Mesenchymal stem cell (in vitro differentiated cells and primary cell): ENCODE measurements at regions not wholly inside any gene's neighbourhood (a gene's known extent, or its start where the extent isn't known, plus 50 kb on each side); places are given as distances from the start of the nearest gene placed in this dataset.

ENCODE experiments used
- DNase-seq: peaks from one replicate; pipeline ENCODE4 v3.0.0-alpha.2; 2013
- H2AFZ ChIP-seq: one replicate; pipeline ENCODE4 v1.6.1; 2013; ENCODE audit warnings: low read depth, mild to moderate bottlenecking, control low read depth, inconsistent platforms, low read length, moderate library complexity
- H2AK5ac ChIP-seq: 2 replicates; pipeline ENCODE4 v1.6.1; 2013; ENCODE audit warnings: low read length, moderate library complexity, mild to moderate bottlenecking, inconsistent platforms; ENCODE audit not compliant: severe bottlenecking
- H2BK120ac ChIP-seq: one replicate; pipeline ENCODE4 v1.6.1; 2013; ENCODE audit warnings: low read depth, mild to moderate bottlenecking, inconsistent platforms, low read length, moderate library complexity
- H2BK12ac ChIP-seq, 2 experiments: one replicate each; pipeline ENCODE4 v1.6.1; 2013; ENCODE audit warnings: inconsistent platforms in 2 of 2, low read length in 2 of 2, mild to moderate bottlenecking in 2 of 2, moderate library complexity in 2 of 2, control low read depth in 1 of 2
- H2BK15ac ChIP-seq: one replicate; pipeline ENCODE4 v1.6.1; 2013; ENCODE audit warnings: mild to moderate bottlenecking, low read depth, inconsistent platforms; ENCODE audit not compliant: poor library complexity, severe bottlenecking
- H2BK5ac ChIP-seq: 2 replicates; pipeline ENCODE4 v1.6.1; 2013; ENCODE audit warnings: low read depth, mild to moderate bottlenecking, low read length, control low read depth, inconsistent platforms; ENCODE audit not compliant: poor library complexity, severe bottlenecking
- H3K14ac ChIP-seq, 2 experiments: one replicate each; pipeline ENCODE4 v1.6.1; 2013; ENCODE audit warnings: inconsistent platforms in 2 of 2, low read length in 2 of 2, control low read depth in 1 of 2, mild to moderate bottlenecking in 1 of 2, moderate library complexity in 1 of 2
- H3K18ac ChIP-seq, 2 experiments: one replicate each; pipeline ENCODE4 v1.6.1; 2013; ENCODE audit warnings: inconsistent platforms in 2 of 2, low read length in 2 of 2, control low read depth in 1 of 2, low read depth in 1 of 2, mild to moderate bottlenecking in 1 of 2
- H3K23ac ChIP-seq, 2 experiments: one replicate each; pipeline ENCODE4 v1.6.1; 2013; ENCODE audit warnings: inconsistent platforms in 2 of 2, low read length in 2 of 2, mild to moderate bottlenecking in 2 of 2, moderate library complexity in 2 of 2, control low read depth in 1 of 2
- H3K27ac ChIP-seq: 2 replicates; pipeline ENCODE4 v1.5.1; 2013; ENCODE audit warnings: mild to moderate bottlenecking, moderate library complexity, low read length, control low read depth, inconsistent platforms; ENCODE audit not compliant: poor library complexity, severe bottlenecking
- H3K27me3 ChIP-seq, 2 experiments: 2 replicates each; pipeline versions ENCODE4 v1.6.1 to v1.7.0; 2013; ENCODE audit warnings: low read length in 2 of 2, mild to moderate bottlenecking in 2 of 2, moderate library complexity in 2 of 2, control low read depth in 1 of 2, inconsistent platforms in 1 of 2; ENCODE audit not compliant: control insufficient read depth in 1 of 2, insufficient read depth in 1 of 2
- H3K36me3 ChIP-seq, 2 experiments: 2 replicates each; pipeline versions ENCODE4 v1.6.1 to v1.7.0; 2013; ENCODE audit warnings: low read length in 2 of 2, control low read depth in 1 of 2, inconsistent platforms in 1 of 2, low read depth in 1 of 2, mild to moderate bottlenecking in 1 of 2; ENCODE audit not compliant: insufficient read depth in 2 of 2, control insufficient read depth in 1 of 2
- H3K4ac ChIP-seq, 2 experiments: one replicate each; pipeline ENCODE4 v1.6.1; 2013; ENCODE audit warnings: inconsistent platforms in 2 of 2, low read length in 2 of 2, mild to moderate bottlenecking in 2 of 2, moderate library complexity in 2 of 2, control low read depth in 1 of 2, low read depth in 1 of 2
- H3K4me1 ChIP-seq: 2 replicates; pipeline ENCODE4 v1.6.1; 2013; ENCODE audit warnings: low read depth, low read length, control low read depth; ENCODE audit not compliant: control insufficient read depth, insufficient read depth
- H3K4me2 ChIP-seq: 2 replicates; pipeline ENCODE4 v1.6.1; 2013; ENCODE audit warnings: low read length, mild to moderate bottlenecking, inconsistent platforms; ENCODE audit not compliant: poor library complexity, severe bottlenecking
- H3K4me3 ChIP-seq, 2 experiments: 2 replicates each; pipeline versions ENCODE4 v1.5.1 to v1.7.0; 2013; ENCODE audit warnings: low read length in 2 of 2, mild to moderate bottlenecking in 2 of 2, control low read depth in 1 of 2, low read depth in 1 of 2; ENCODE audit not compliant: insufficient read depth in 1 of 2
- H3K79me1 ChIP-seq: replicated peaks from 2 replicates; pipeline ENCODE4 v1.6.1; 2013; ENCODE audit warnings: mild to moderate bottlenecking, control low read depth, low read length, inconsistent platforms; ENCODE audit not compliant: poor library complexity, severe bottlenecking
- H3K9ac ChIP-seq: 2 replicates; pipeline ENCODE4 v1.7.0; 2013; ENCODE audit warnings: mild to moderate bottlenecking, low read length, moderate library complexity
- H3K9me3 ChIP-seq: 2 replicates; pipeline ENCODE4 v1.7.0; 2013; ENCODE audit warnings: mild to moderate bottlenecking, low read length; ENCODE audit not compliant: control insufficient read depth
- H4K8ac ChIP-seq: one replicate; pipeline ENCODE4 v1.6.1; 2013; ENCODE audit warnings: inconsistent platforms, mild to moderate bottlenecking, low read length, moderate library complexity
- H4K91ac ChIP-seq: one replicate; pipeline ENCODE4 v1.6.1; 2013; ENCODE audit warnings: mild to moderate bottlenecking, low read length, inconsistent platforms
- WGBS: methylation state at CpG from one replicate; pipeline ENCODE4 v1.1.7; 2013; ENCODE audit warnings: mixed read lengths; 5-methylcytosine and 5-hydroxymethylcytosine counted together

DNA sequence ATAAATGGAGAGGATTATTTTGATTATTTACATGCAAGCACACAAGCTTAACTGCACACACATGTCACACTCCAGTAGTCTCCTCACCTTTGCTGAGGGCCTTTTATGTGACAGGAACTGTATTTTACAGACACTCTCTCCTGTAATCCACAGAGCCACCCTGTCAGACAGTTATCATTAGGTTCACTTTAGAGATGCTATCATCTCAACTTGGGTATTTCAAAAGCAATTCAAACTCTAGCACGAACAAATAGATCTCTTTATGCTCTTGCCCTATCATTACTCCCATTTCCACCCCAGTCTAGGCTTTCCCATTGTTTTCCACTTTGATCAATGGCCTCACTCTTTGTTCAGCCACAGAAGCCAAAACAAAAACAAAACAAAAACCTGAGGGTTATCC is 281.2 kb upstream of the EPHA4 start:
- Histone ChIP-seq H3K9ac (no peak overlapping the region), H3K27ac (no peak overlapping the region), H3K4me1 (peaks cover 3% of the 10 kb centered on the region), H3K4me3 (no peak overlapping the region), H3K27me3 (no peaks in the 10 kb centered on the region), H4K91ac (no peak overlapping the region), H3K23ac (no peak overlapping the region), H3K9me3 (no peaks in the 10 kb centered on the region), H2AFZ (no peak overlapping the region), H2BK15ac (no peak overlapping the region), H3K14ac (no peak overlapping the region), H3K36me3 (no peaks in the 10 kb centered on the region), H3K4ac (no peak overlapping the region), H3K18ac (no peak overlapping the region), H2BK12ac (no peak overlapping the region), H2BK120ac (no peak overlapping the region), H2BK5ac (no peak overlapping the region), H3K79me1 (no peaks in the 10 kb centered on the region), H4K8ac (no peak overlapping the region), H2AK5ac (no peak overlapping the region), H3K4me2 (no peak overlapping the region)
- DNase-seq: no peak
- WGBS: 8% methylated on average over 1 of the region's 1 CpG

GRCh38 chr2:221851531-221852045 is 279.5 kb upstream of the EPHA4 start:
- WGBS: 100% methylated on average over 2 of the region's 2 CpGs
- no peak overlapping the region for H3K4ac ChIP-seq
- H3K4me3 ChIP-seq: no peak overlapping the region
- H2BK120ac ChIP-seq: no peak overlapping the region
- no peak overlapping the region for H3K23ac ChIP-seq
- no peaks in the 10 kb centered on the region for H3K27me3 ChIP-seq
- no peak overlapping the region for H2BK15ac ChIP-seq
- no peak overlapping the region for H3K14ac ChIP-seq
- no peak for DNase-seq
- no peak overlapping the region for H3K27ac ChIP-seq
- H3K9ac ChIP-seq: no peak overlapping the region
- H3K4me2 ChIP-seq: no peak overlapping the region
- no peak overlapping the region for H2AK5ac ChIP-seq
- H4K8ac ChIP-seq: no peak overlapping the region
- H3K79me1 ChIP-seq: no peaks in the 10 kb centered on the region
- no peak overlapping the region for H4K91ac ChIP-seq
- H3K36me3 ChIP-seq: no peaks in the 10 kb centered on the region
- H2BK12ac ChIP-seq: no peak overlapping the region
- no peak overlapping the region for H2BK5ac ChIP-seq
- H3K18ac ChIP-seq: no peak overlapping the region
- H3K4me1 ChIP-seq: peaks cover 3% of the 10 kb centered on the region
- no peak overlapping the region for H2AFZ ChIP-seq
- H3K9me3 ChIP-seq: no peaks in the 10 kb centered on the region

GRCh38 chr2:221850076-221850475 is 278.0 kb upstream of the EPHA4 start:
- DNase-seq: no peak
- Histone ChIP-seq H3K27me3 (no peaks in the 10 kb centered on the region), H2BK5ac (no peak overlapping the region), H3K23ac (no peak overlapping the region), H3K4me2 (no peak overlapping the region), H3K14ac (no peak overlapping the region), H2BK120ac (no peak overlapping the region), H2BK15ac (no peak overlapping the region), H3K79me1 (no peaks in the 10 kb centered on the region), H3K4me3 (no peak overlapping the region), H2AFZ (no peak overlapping the region), H3K4me1 (peaks cover 3% of the 10 kb centered on the region), H2AK5ac (no peak overlapping the region), H3K4ac (no peak overlapping the region), H4K8ac (no peak overlapping the region), H3K36me3 (no peaks in the 10 kb centered on the region), H3K27ac (no peak overlapping the region), H4K91ac (no peak overlapping the region), H2BK12ac (no peak overlapping the region), H3K9ac (no peak overlapping the region), H3K18ac (no peak overlapping the region), H3K9me3 (no peaks in the 10 kb centered on the region)
- 64% methylated on average over 3 of the region's 3 CpGs for WGBS

DNA sequence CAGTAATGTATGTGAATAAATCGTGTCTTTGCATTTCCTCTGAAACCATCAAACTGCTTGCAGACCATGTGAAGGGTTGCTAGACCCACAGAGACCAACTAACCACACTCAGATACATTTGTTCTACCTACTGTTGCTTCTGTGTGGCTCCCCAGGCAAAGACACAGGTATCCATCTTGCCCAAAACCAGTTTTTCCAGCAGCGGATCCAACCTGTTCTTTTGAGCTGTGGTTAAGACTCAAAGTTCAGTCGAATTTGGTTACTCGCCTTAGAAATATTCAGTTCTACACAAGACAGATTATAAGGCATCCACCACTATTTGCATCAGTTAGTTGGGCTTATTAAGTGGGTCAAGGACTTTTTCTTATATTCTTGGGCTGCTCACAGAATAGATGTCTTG is 276.2 kb upstream of the EPHA4 start:
- H3K9me3 ChIP-seq: no peaks in the 10 kb centered on the region
- H2BK15ac ChIP-seq: no peak overlapping the region
- no peaks in the 10 kb centered on the region for H3K79me1 ChIP-seq
- no peak overlapping the region for H3K4me2 ChIP-seq
- H2BK120ac ChIP-seq: no peak overlapping the region
- H3K18ac ChIP-seq: no peak overlapping the region
- H3K27me3 ChIP-seq: no peaks in the 10 kb centered on the region
- H3K4me3 ChIP-seq: no peak overlapping the region
- H2BK12ac ChIP-seq: no peak overlapping the region
- H3K36me3 ChIP-seq: no peaks in the 10 kb centered on the region
- H3K23ac ChIP-seq: no peak overlapping the region
- no peak overlapping the region for H3K4ac ChIP-seq
- H3K14ac ChIP-seq: no peak overlapping the region
- no peak overlapping the region for H2BK5ac ChIP-seq
- no peak overlapping the region for H3K9ac ChIP-seq
- no peak overlapping the region for H2AK5ac ChIP-seq
- H2AFZ ChIP-seq: no peak overlapping the region
- 88% methylated on average over 2 of the region's 4 CpGs for WGBS
- H3K27ac ChIP-seq: no peak overlapping the region
- H4K91ac ChIP-seq: no peak overlapping the region
- H4K8ac ChIP-seq: no peak overlapping the region
- peaks cover 3% of the 10 kb centered on the region for H3K4me1 ChIP-seq
- DNase-seq: no peak
